HG02885 (cell line): ENCODE measurements at regions not wholly inside any gene's neighbourhood (a gene's known extent, or its start where the extent isn't known, plus 50 kb on each side); places are given as distances from the start of the nearest gene placed in this dataset.
"Not testable (repeated sequence)": the region's sequence is repeated elsewhere in the genome, so short reads cannot be mapped to it uniquely, and the experiment has no call there.

Source experiments
- ATAC-seq: cut with Tn5 transposase; IDR thresholded peaks from one replicate; pipeline ENCODE4 v1.9.1; 2021; ENCODE audit warnings: mild to moderate bottlenecking; ENCODE audit not compliant: unreplicated experiment, poor library complexity

DNA sequence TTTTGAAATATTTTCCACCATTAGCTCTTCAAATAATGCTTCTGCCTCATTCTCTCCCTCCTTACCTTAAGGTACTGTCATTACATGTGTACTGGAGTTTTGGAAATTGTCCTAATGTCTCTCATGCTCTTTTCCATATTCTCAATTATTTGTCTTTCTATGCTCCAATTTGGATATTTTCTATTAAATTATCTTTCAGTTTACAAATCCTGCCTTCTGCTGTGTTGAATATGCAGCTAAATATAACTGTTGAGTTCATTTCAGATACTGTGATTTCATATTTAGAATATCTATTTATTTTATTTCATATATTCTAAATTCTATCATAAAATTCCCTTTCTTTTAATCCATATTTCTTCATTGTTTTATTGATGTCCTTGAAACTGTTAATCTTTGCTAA is 388.0 kb upstream of the CDIN1 start:
- ATAC-seq = no peak

DNA sequence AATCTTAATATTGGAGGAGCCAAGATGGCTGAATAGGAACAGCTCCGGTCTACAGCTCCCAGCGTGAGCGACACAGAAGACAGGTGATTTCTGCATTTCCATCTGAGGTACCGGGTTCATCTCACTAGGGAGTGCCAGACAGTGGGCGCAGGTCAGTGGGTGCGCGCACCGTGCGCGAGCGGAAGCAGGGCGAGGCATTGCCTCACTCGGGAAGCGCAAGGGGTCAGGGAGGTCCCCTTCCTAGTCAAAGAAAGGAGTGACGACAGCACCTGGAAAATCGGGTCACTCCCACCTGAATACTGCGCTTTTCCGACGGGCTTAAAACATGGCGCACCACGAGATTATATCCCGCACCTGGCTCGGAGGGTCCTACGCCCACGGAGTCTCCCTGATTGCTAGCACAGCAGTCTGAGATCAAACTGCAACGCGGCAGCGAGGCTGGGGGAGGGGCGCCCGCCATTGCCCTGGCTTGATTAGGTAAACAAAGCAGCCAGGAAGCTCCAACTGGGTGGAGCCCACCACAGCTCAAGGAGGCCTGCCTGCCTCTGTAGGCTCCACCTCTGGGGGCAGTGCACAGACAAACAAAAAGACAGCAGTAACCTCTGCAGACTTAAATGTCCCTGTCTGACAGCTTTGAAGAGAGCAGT is 383.9 kb upstream of the CDIN1 start:
- not testable (repeated sequence) for ATAC-seq

DNA sequence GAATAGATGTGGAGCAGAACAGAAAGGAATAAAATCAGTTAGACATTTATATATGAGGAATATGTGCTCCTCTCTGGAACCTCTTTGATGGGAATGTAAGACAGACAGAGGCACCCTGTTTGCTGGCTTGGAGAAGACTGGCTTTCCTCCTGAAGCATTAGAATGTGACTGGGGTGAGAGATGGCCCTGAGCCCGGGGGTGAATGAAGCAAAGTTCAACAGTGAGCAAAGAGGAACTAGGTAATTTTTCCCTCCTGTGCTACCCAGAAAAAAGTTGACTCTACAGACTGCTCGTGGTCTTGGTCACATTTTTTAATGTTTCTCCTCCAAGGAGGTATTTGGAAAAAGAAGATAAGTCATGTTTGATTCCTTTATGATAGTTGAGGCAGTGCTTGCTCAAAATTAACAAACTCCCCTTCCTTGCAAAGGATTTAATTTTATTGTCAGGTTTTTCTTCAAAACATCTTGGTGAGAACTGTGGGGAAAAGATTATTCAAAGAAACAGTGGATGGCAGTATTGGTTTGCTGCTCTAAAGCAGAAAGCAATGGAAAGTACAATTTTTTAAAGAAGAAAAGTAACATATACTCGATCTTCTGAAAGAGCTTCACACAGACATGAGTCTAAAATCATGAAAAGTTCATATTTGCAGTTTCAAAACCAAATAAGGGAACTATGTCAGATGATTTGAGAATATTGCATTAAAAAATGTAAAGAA is 370.4 kb upstream of the CDIN1 start:
- ATAC-seq = no peak

DNA sequence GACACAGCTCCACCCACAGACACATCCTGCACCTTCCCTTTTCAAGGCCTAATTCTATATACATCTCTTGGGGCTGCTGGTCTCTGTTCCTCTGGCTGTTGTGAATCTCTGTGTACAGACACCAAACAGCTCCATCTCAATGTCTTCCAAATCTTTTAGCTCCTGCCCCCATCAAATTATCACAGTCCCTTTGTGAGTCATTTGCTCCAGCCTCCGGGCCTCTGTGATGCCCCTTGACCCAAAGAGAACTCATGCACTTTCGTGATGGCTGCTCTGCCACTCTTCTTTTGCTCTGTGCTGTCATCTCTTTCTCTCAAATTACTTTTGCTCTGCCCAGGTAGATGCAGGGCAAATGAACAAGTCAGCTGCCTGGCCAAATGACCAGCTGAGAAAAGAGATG is 369.0 kb upstream of the CDIN1 start:
- no peak for ATAC-seq

DNA sequence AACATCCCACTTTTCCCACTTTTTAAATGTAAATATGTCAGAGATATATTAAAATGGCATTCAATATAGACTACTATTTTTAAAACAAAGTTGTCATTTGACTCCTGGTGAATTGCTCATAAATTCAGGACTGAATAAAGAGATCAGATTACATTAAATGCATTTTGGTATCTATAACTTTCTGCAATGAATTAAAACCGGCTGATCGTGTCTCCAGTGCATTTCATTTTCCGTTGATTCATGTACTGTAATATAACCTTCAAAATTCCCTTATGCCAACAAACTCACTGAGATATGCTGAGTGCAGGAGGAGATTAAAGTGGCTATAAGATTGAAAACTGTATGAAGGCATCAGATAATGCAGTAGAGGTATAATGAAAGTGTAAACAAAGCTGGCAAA is 361.1 kb upstream of the CDIN1 start:
- no peak for ATAC-seq

DNA sequence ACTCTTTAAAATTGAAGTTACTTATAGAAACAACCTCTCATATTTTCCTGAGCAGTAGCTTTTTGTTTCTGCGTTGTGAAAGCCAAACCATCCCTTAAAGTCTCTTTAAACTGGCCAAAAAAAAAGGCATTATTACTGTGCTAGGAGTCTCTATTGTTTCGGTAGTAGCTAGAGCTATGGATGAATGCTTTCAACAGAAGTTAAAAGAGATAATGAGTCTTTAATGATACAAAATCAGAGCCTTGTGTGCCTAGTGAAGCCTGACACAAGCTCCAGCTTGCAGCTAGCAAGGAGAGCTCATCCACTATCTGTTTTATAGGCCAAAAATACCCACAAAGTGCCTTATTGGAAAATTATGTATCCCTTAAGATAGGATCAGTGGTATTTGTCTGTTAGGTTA is 360.4 kb upstream of the CDIN1 start:
- ATAC-seq = no peak

DNA sequence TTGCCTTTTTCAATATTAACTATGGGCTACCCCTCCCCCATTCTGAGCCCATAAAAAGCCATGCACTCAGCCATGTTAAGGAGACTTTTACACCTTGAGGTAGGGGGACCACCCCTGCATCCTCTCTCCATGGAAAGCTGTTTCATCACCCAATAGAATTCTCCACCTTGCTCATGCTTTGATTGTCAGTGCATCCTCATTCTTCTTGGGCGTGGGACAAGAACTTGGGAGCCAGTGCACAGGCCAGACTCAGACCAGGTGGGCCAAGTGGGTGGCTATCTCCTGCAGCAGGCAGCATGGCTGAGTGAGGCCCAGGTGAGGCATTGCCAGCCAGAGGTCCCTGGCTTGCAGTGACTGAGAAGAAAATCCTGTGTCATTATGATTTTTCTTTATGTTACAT is 357.4 kb upstream of the CDIN1 start:
- ATAC-seq = no peak

DNA sequence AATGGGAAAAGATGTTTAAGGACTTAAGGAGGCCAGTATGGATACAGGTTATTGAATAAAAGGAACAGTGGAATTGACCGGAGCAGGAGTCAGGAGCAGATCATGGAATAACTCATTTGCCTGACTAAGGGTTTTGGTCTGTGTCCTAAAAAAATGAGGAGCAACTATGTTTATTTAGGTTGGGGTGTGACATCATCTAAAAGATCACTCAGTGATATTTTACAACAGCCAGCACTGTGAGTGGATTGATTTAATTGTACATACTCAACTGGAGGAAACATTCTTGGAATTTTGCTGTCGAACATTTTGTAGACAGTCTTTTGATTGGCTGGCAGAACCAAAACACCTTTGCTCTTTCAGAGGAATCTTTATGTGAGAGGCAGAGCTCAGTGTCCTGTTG is 348.6 kb upstream of the CDIN1 start:
- ATAC-seq = no peak

DNA sequence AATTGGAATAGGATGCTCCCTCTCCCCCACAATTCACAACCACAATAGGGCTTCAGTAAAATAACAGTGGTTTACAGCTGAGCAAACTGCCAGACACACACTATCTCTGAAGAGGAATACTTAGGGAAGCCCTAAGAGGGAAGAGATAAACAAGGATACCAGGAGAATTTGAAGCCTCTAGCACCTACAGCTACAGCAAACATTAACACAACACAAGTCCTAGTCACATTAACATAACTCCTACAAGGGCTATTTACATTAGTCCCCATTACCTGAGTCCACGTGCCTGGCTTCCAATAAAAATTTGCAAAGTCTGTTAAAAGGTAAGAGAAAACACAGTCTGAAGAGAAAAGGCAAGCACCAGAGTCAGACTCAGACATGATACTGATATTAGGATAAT is 346.9 kb upstream of the CDIN1 start:
- no peak for ATAC-seq

DNA sequence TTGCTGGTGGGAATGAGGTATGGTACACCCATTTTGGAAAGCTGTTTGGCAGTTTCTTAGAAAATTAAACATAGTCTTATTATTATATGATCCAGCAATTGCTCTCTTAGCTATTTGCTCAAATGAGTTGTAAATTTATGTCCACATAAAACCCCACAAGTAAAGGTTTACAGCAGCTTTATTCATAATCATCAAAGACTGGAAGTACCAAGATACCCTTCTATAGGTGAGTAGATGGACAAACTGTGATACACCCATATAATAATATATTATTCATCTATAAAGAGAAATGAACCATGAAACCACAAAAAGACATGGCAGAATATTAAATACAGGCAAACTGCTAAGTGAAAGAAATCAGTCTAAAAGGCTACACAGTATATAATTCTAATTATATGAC is 344.7 kb upstream of the CDIN1 start:
- ATAC-seq = no peak

DNA sequence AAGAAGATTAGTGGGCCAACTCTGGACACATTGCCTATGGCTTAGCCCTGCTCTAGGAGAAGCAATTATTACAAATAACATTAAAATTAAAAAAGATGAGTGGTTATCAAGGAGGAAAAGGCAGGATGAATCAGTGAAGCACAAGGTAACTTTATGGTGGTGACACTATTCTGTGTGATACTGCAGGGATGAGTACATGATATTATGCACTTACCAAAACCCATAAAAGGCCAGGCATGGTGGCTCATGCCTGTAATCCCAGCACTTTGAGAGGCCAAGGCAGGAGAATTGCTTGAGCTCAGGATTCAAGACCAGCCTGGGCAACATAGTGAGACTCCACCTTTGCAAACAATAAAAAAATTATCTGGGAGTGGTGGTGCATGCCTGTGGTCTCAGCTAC is 344.3 kb upstream of the CDIN1 start:
- no peak for ATAC-seq

DNA sequence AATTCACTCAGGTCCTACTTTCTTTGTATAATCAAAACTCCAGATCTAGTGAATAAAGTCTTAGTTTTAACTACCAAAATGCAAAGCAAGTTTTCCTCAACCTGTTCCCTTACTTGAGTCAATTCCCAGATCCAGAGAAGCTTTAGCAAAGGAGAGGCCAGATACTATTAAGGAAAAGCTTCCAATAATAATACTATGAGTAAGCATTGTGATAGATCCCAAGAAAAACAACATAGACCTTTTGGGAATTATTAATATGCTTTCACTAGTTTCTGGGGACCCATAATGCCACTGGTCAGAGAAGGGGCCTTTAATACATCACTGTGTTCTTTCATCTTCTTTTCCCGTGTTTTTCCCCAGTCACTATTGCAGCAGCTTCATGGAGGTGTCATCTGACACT is 339.9 kb upstream of the CDIN1 start:
- no peak for ATAC-seq

DNA sequence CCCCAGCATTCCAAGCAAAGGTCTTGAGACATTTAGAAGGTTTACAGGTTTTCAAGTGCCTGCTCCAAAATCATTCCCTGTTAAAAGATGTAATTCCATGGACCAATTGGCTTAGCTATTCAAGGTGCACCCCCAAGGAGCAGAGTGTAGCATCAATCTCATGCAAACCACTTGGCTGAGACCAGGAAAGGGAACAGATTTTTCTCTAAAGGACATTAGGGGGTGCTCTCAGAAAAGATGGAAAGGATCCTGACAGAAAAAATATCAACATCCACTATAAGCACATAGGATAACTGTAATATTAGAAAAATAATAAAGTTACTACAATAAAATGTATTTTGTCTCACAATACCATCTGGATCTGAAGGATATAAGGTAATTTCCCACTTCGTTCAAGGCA is 328.0 kb upstream of the CDIN1 start:
- ATAC-seq = no peak

DNA sequence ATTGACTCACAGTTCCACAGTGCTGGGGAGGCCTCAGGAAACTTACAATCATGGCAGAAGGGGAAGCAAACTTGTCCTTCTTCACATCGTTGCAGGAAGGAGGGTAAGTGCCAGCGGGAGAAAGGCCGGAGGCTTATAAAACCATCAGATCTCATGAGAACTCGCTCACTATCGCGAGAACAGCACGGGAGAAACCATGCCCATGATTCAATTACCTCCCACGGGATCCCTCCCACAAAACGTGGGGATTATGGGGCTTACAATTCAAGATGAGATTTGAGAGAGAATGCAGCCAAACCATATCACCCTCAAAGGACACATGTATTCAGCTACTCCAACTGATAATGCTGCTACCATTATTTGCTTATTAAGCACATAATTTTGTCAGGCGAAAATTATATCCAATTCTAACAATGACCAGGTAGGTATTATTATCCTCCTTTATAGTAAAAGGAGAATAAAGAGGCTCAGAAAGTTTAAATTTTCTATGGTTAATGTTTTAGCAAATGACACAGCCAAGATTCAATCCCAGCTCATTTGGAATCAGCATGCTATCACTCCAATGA is 327.2 kb upstream of the CDIN1 start:
- no peak for ATAC-seq

DNA sequence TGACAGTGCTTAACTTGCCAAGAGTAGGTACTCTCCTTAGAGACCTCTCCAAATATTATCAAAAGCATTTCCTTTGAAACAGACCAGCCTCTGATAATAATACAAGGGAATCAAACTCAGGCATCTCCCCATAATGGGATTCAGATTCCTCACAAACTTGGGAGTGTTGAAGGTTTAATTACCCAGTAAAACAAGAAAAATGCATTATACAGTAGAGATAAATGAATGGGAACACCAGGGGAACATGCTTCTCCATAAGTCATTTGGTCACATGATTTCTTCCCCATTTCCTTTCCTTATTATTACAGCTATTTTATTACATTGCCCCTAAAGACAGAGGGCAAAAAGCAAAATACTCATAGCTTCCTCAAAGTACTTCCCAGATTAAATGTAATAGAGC is 325.0 kb upstream of the CDIN1 start:
- ATAC-seq = no peak

DNA sequence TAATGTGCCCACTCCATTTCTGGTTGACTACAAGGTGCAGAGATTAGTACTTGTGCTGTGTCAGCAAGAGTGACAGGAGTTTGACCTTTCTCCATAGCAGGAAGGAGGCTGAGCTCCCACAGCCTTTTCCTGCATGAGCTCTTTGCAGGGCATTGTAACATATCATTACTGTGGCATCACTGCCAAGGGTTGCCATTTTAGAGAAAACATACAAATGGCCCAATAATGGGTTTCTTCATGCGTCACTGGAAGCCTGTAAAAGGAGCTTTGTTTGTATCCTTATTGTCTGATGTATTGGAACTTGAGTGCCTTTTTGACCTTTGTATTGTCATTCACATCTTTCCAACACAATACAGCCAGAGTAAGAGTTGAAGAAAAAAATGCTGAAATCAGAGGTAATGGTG is 323.0 kb upstream of the CDIN1 start:
- no peak for ATAC-seq

DNA sequence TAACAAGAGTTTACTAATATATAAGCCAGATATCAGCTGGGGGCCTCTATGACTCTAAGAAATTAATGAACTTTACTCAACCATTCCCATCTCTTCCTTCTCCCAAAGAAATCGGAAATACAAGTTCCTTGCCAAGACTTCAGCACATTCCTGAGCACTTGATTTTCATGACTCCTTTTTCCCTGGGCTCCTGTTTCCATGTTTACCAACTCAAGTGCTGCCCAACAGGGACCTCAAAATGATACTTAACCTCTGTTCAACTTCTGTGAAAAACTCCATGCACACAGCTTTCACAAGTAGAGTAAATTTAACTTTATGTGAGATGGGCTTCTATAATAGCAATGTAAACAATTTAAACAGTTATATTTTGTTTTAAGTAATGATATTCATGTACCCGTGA is 315.8 kb upstream of the CDIN1 start:
- ATAC-seq = no peak

DNA sequence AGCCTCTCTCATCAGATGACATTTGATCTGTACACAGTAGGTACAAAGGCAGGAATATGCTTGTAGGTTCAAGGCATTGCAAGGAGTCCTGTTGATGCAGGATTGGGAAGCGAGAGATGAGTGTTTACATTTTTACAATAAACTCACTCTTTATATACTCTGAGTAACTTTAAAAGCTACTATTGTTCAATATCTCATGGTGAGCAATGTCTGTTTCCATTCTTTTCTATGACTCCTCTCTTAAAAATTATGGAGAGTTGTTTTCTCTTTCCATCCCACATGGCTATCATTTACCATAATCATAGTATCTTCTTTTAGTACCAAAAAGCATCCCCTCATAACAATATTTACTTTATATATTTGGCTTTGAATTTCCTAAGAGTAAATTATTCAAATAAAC is 314.0 kb upstream of the CDIN1 start:
- ATAC-seq = no peak

DNA sequence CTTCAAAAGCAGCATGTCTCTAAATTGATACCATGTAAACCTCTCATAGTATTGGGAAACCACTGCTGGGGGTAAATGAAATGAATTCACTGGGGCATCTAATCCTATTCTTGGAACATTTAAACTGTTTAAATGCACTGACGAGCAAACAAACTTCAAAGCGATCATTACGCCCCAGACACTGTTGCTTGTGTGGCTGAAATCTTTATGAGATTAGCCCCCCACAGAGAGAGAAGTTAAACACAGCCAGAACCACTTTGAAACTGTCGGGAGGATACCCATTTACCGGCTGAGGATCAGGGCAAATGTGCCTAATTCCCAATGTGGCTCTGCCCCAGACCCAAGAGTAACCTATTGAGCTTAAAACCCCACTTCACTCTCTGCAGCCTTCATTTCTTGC is 308.4 kb upstream of the CDIN1 start:
- ATAC-seq = no peak

DNA sequence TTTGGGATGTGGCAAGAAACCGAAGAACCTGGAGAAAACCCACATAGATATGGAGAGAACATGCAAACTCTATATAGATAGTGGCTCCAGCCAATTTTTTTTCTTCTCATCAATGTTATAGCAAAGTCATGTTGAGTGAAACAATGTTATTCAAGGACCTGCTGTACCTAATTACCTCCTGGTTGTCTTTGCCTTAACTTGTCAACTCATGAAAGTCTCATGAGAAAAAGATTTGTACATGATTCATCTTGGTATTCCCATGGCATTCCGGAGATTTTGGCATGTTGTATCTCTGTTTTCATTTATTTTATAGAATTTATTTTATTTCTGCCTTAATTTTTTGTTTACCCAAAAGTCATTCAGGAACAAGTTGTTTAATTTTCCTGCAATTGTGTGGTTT is 303.8 kb upstream of the CDIN1 start:
- no peak for ATAC-seq

DNA sequence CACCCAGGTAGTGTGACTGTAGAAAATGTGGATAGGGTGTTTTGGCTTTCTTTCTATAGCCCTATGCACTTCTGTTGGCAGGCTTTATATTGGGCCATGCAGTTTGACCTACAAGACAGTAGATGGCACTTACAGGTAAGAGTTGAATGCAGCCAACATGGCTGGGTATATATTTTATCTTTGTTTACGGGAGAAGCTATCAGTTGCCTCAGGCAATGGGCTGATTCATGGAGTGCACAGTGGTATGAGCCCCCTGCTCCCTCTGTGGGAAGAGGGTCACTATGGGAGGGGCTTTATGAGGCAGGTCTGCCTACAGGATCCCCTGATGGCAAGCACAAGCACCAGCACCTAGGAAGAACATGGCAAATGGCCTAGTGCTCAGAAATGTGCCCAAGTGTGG is 301.2 kb upstream of the CDIN1 start:
- ATAC-seq = no peak

DNA sequence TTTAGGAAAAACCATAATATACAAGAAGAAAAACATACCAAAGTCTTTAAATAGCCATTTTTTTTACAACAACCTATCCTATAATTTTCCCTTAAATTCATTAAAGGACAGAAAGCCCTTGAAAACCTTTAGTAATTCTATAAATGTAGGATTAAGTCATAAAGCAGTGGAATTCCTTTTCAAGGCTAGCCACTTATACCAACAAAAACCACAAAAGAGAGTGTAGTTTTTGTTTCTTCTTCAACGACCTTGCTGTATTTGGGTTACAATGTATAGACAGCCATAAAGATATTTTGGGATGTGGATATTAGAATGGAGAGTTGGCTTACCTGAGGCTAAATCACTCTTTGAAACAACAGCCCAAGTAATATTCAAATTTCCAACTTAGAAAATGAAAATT is 296.6 kb upstream of the CDIN1 start:
- no peak for ATAC-seq
